Spleen (tissue), 11 donors: ENCODE measurements at regions not wholly inside any gene's neighbourhood (a gene's known extent, or its start where the extent isn't known, plus 50 kb on each side); places are given as distances from the start of the nearest gene placed in this dataset.
"Not testable (repeated sequence)": the region's sequence is repeated elsewhere in the genome, so short reads cannot be mapped to it uniquely, and the experiment has no call there.

Experiments used
- DNase-seq: peaks from one replicate; pipeline ENCODE4 v3.0.0-alpha.2; 2020
- H3K27ac ChIP-seq, 8 donors: fragments of 200-600 bp; sonication (generic) in 7 of 8; 1 replicate in 4 of 8; 2 replicates in 4 of 8; pipeline versions ENCODE4 v1.5.0 to v1.8.0; 2016 to 2021; ENCODE audit warnings: inconsistent platforms in 4 of 8, mild to moderate bottlenecking in 4 of 8, moderate library complexity in 1 of 8
- H3K27me3 ChIP-seq, 7 donors: fragments of 200-600 bp; sonication (generic) in 6 of 7; replicated peaks in 1 of 7; 1 replicate in 4 of 7; 2 replicates in 3 of 7; pipeline versions ENCODE4 v1.5.0 to v1.8.0; 2016 to 2021; ENCODE audit warnings: inconsistent platforms in 3 of 7, mild to moderate bottlenecking in 1 of 7
- H3K36me3 ChIP-seq, 6 donors: fragments of 200-600 bp; sonication (generic) in 5 of 6; 1 replicate in 4 of 6; 2 replicates in 2 of 6; pipeline versions ENCODE4 v1.5.0 to v1.8.0; 2016 to 2021; ENCODE audit warnings: inconsistent platforms in 2 of 6
- H3K4me1 ChIP-seq, 6 donors: fragments of 200-600 bp; sonication (generic) in 5 of 6; 1 replicate in 3 of 6; 2 replicates in 3 of 6; pipeline versions ENCODE4 v1.5.0 to v1.8.0; 2016 to 2021; ENCODE audit warnings: inconsistent platforms in 3 of 6
- H3K4me3 ChIP-seq, 8 donors: fragments of 200-600 bp; sonication (generic) in 7 of 8; 1 replicate in 4 of 8; 2 replicates in 4 of 8; pipeline versions ENCODE4 v1.5.0 to v1.8.0; 2016 to 2021; ENCODE audit warnings: inconsistent platforms in 4 of 8, mild to moderate bottlenecking in 4 of 8, moderate library complexity in 2 of 8
- H3K9me3 ChIP-seq, 8 donors: fragments of 200-600 bp; sonication (generic) in 7 of 8; 1 replicate in 4 of 8; 2 replicates in 4 of 8; pipeline versions ENCODE4 v1.5.0 to v1.8.0; 2016 to 2021; ENCODE audit warnings: inconsistent platforms in 4 of 8
- CTCF ChIP-seq, 11 experiments: fragments of 200-600 bp in 7 of 11; fragments of 450-650 bp in 4 of 11; sonication (generic) in 4 of 11; IDR thresholded peaks in 8 of 11; conservative IDR thresholded peaks in 3 of 11; 1 replicate in 7 of 11; 2 replicates in 4 of 11; pipeline versions ENCODE4 v1.4.0 to v1.8.0; 2016 to 2021; ENCODE audit warnings: antibody characterized with exemption in 11 of 11, inconsistent platforms in 4 of 11, mild to moderate bottlenecking in 1 of 11
- POLR2A ChIP-seq, 3 donors: fragments of 450-650 bp; IDR thresholded peaks; one replicate each; pipeline ENCODE4 v1.5.1; 2017; ENCODE audit warnings: antibody characterized with exemption in 3 of 3, mild to moderate bottlenecking in 1 of 3
- POLR2AphosphoS5 ChIP-seq, 3 donors: sonication (generic); formaldehyde crosslinking; IDR thresholded peaks; one replicate each; pipeline ENCODE4 v1.5.1; 2017; ENCODE audit warnings: antibody characterized with exemption in 3 of 3
- WGBS, 5 donors: extraction: QIAGEN DNeasy Blood & Tissue Kit in 3 of 5; methylation state at CpG; one replicate each; pipeline versions ENCODE4 v1.1.5 to v1.1.7; 2013 to 2018; 5-methylcytosine and 5-hydroxymethylcytosine counted together
- intact Hi-C: fragments of 100-400 bp; cut with DNase I; formaldehyde crosslinking; loops from one replicate; pipeline ENCODE4 v1.15.0; 2023; ENCODE audit warnings: low total_unique reads
- donor health status: healthy with polysubstance abuse.
- donor health status: DM: no; HTN: no; CAD: no; lungs with moderate emphysema.
- donor health status: DM: no; HTN: no; CAD: no.
- donor health status: Bipolar disorder and iron deficiency.
- donor health status: healthy.
- donor health status: DM: no; HTN: no; CAD: no.
- donor health status: DM: yes; HTN: yes; CAD: no.

GRCh38 chr6:130494729-130495128 lies 128.9 kb downstream of the TMEM200A start:
- Histone ChIP-seq H3K27me3 (no peaks in the 10 kb centered on the region), H3K4me3 (no peak overlapping the region), H3K36me3 (no peaks in the 10 kb centered on the region), H3K9me3 (peaks cover 0 to 7% (median 0%) of the 10 kb centered on the region in 8 donors), H3K4me1 (no peaks in the 10 kb centered on the region), H3K27ac (no peak overlapping the region)
- DNase-seq, result no peak
- intact Hi-C loops, result no loop called here
- WGBS, 5 donors, result 67 to 85% (median 76%) methylated on average over 1 of the region's 1 CpG
- TF ChIP-seq CTCF (IDR thresholded peaks at IDR 0.05 in 8 of 11, conservative IDR thresholded peaks at IDR 0.05 in 3 of 11) (no peak), POLR2A (IDR thresholded peaks at IDR 0.05) (no peak), POLR2AphosphoS5 (IDR thresholded peaks at IDR 0.05) (no peak)

- Histone ChIP-seq H3K27ac (no peak overlapping the region), H3K4me3 (no peak overlapping the region), H3K36me3 (no peaks in the 10 kb centered on the region), H3K9me3 (no peaks in the 10 kb centered on the region), H3K4me1 (no peaks in the 10 kb centered on the region), H3K27me3 (no peaks in the 10 kb centered on the region)
- DNase-seq, result no peak
- intact Hi-C loops, result no loop called here
- no peak for TF ChIP-seq POLR2A (IDR thresholded peaks at IDR 0.05)
- no peak for TF ChIP-seq POLR2AphosphoS5 (IDR thresholded peaks at IDR 0.05)
- no peak for TF ChIP-seq CTCF (IDR thresholded peaks at IDR 0.05 in 8 of 11, conservative IDR thresholded peaks at IDR 0.05 in 3 of 11)
- 90 to 97% (median 96%) methylated on average over 6 of the region's 6 CpGs for WGBS, 5 donors
Observed at GRCh38 chr6:130500693-130501092, 134.9 kb downstream of the TMEM200A start.

GRCh38 chr6:130503146-130503545 lies 137.3 kb downstream of the TMEM200A start:
- Histone ChIP-seq H3K27ac (no peak overlapping the region), H3K27me3 (no peaks in the 10 kb centered on the region), H3K9me3 (no peaks in the 10 kb centered on the region), H3K4me1 (no peaks in the 10 kb centered on the region), H3K36me3 (no peaks in the 10 kb centered on the region), H3K4me3 (no peak overlapping the region)
- no peak for DNase-seq
- intact Hi-C loops, result no loop called here
- TF ChIP-seq POLR2AphosphoS5 (IDR thresholded peaks at IDR 0.05) (no peak), POLR2A (IDR thresholded peaks at IDR 0.05) (no peak), CTCF (IDR thresholded peaks at IDR 0.05 in 8 of 11, conservative IDR thresholded peaks at IDR 0.05 in 3 of 11) (no peak)

- Histone ChIP-seq H3K36me3 (no peaks in the 10 kb centered on the region), H3K4me3 (no peak overlapping the region), H3K4me1 (no peaks in the 10 kb centered on the region), H3K9me3 (no peaks in the 10 kb centered on the region), H3K27me3 (no peaks in the 10 kb centered on the region), H3K27ac (no peak overlapping the region)
- intact Hi-C loops, result no loop called here
- TF ChIP-seq POLR2AphosphoS5 (IDR thresholded peaks at IDR 0.05) (no peak), POLR2A (IDR thresholded peaks at IDR 0.05) (no peak), CTCF (IDR thresholded peaks at IDR 0.05 in 8 of 11, conservative IDR thresholded peaks at IDR 0.05 in 3 of 11) (no peak)
- DNase-seq, result no peak
- 65 to 84% (median 77%) methylated on average over 4 of the region's 4 CpGs for WGBS, 5 donors
Observed at GRCh38 chr6:130505808-130506598, 140.2 kb downstream of the TMEM200A start.

- H3K4me1 ChIP-seq, H3K4me3 ChIP-seq, H3K9me3 ChIP-seq, H3K36me3 ChIP-seq, H3K27me3 ChIP-seq, H3K27ac ChIP-seq, DNase-seq, intact Hi-C loops: not testable (repeated sequence)
- WGBS, 5 donors, result 69 to 81% (median 81%) methylated on average over 5 of the region's 5 CpGs
Observed at GRCh38 chr6:130507005-130507665, 141.3 kb downstream of the TMEM200A start.
